Prostate gland (tissue), 1 donor: ENCODE measurements at regions not wholly inside any gene's neighbourhood (a gene's known extent, or its start where the extent isn't known, plus 50 kb on each side); places are given as distances from the start of the nearest gene placed in this dataset.

Experiments used
- POLR2A ChIP-seq: fragments of 450-650 bp; IDR thresholded peaks from one replicate; pipeline ENCODE4 v1.6.1; 2016; ENCODE audit warnings: antibody characterized with exemption, mild to moderate bottlenecking
- POLR2AphosphoS5 ChIP-seq: sonication (generic); formaldehyde crosslinking; IDR thresholded peaks from one replicate; pipeline ENCODE4 v1.6.1; 2017; ENCODE audit warnings: antibody characterized with exemption

DNA sequence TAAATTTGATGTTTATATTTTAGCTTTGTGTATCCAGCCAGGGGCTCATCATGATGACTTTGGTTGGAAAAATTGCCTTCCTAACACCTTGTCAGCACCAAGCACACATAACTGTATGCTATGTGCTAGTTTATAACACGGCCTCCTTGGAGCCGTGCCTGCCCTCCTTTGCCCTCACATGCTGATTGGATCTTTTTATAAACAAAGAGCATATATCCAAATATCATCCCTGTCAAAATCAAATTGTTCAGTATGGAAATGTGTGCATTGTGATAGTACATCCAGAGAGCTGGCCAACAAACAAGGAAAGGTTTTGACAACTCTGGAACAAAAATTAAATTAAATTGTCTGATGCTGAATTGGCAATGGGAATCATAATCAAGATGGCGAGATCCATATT is 241.5 kb downstream of the DCDC2C start:
- TF ChIP-seq POLR2A, result no peak
- TF ChIP-seq POLR2AphosphoS5, result no peak
